Neuronal stem cell (in vitro differentiated cells): ENCODE measurements at regions not wholly inside any gene's neighbourhood (a gene's known extent, or its start where the extent isn't known, plus 50 kb on each side); places are given as distances from the start of the nearest gene placed in this dataset.

Source experiments
- DNase-seq: peaks from one replicate; pipeline ENCODE4 v3.0.0-alpha.2; 2013; ENCODE audit warnings: low spot score
- H2AFZ ChIP-seq: one replicate; pipeline ENCODE4 v1.6.1; 2013; ENCODE audit warnings: mild to moderate bottlenecking, low read length, inconsistent platforms
- H2AK5ac ChIP-seq: 2 replicates; pipeline ENCODE4 v1.6.1; 2013; ENCODE audit warnings: low read depth, mild to moderate bottlenecking, inconsistent platforms, low read length, moderate library complexity, mixed read lengths
- H2BK120ac ChIP-seq: 2 replicates; pipeline ENCODE4 v1.6.1; 2013; ENCODE audit warnings: low read depth, mild to moderate bottlenecking, inconsistent platforms, low read length, moderate library complexity, mixed read lengths
- H2BK12ac ChIP-seq: one replicate; pipeline ENCODE4 v1.6.1; 2013; ENCODE audit warnings: low read length, inconsistent platforms
- H2BK15ac ChIP-seq: 2 replicates; pipeline ENCODE4 v1.6.1; 2013; ENCODE audit warnings: mild to moderate bottlenecking, low read length, inconsistent platforms, mixed read lengths
- H2BK5ac ChIP-seq: one replicate; pipeline ENCODE4 v1.6.1; 2013; ENCODE audit warnings: inconsistent platforms, mild to moderate bottlenecking, low read length, moderate library complexity
- H3K14ac ChIP-seq: one replicate; pipeline ENCODE4 v1.6.1; 2013; ENCODE audit warnings: low read length, inconsistent platforms
- H3K18ac ChIP-seq: 2 replicates; pipeline ENCODE4 v1.6.1; 2013; ENCODE audit warnings: low read length, inconsistent platforms
- H3K23ac ChIP-seq: 2 replicates; pipeline ENCODE4 v1.6.1; 2013; ENCODE audit warnings: low read depth, mild to moderate bottlenecking, mixed read lengths, low read length, inconsistent platforms; ENCODE audit not compliant: poor library complexity
- H3K27ac ChIP-seq: replicated peaks from 3 replicates; pipeline ENCODE4 v1.5.1; 2013; ENCODE audit warnings: low read length, inconsistent platforms
- H3K27me3 ChIP-seq, 3 experiments: 2 replicates each; pipeline ENCODE4 v1.6.1; 2013; ENCODE audit warnings: low read length in 3 of 3, mild to moderate bottlenecking in 2 of 3, inconsistent platforms in 1 of 3, low read depth in 1 of 3, mixed read lengths in 1 of 3, moderate library complexity in 1 of 3; ENCODE audit not compliant: control insufficient read depth in 3 of 3, insufficient read depth in 3 of 3
- H3K36me3 ChIP-seq, 2 donors: replicated peaks in 1 of 2; 2 replicates each; pipeline ENCODE4 v1.6.1; 2013; ENCODE audit warnings: low read length in 2 of 2; ENCODE audit not compliant: control insufficient read depth in 2 of 2, insufficient read depth in 2 of 2
- H3K4ac ChIP-seq: 2 replicates; pipeline ENCODE4 v1.6.1; 2013; ENCODE audit warnings: inconsistent platforms, mild to moderate bottlenecking, low read length, moderate library complexity
- H3K4me1 ChIP-seq, 2 donors: 1 replicate in 1 of 2; 2 replicates in 1 of 2; pipeline ENCODE4 v1.6.1; 2013; ENCODE audit warnings: low read length in 2 of 2, low read depth in 1 of 2; ENCODE audit not compliant: control insufficient read depth in 2 of 2, insufficient read depth in 1 of 2
- H3K4me2 ChIP-seq: one replicate; pipeline ENCODE4 v1.6.1; 2013; ENCODE audit warnings: mild to moderate bottlenecking, low read length, inconsistent platforms; ENCODE audit not compliant: insufficient read depth, poor library complexity, severe bottlenecking
- H3K4me3 ChIP-seq, 2 donors: 2 replicates each; pipeline ENCODE4 v1.5.1; 2013; ENCODE audit warnings: low read length in 2 of 2, mild to moderate bottlenecking in 2 of 2, inconsistent platforms in 1 of 2, moderate library complexity in 1 of 2
- H3K79me1 ChIP-seq: one replicate; pipeline ENCODE4 v1.6.1; 2013; ENCODE audit warnings: low read depth, mild to moderate bottlenecking, inconsistent platforms, low read length, moderate library complexity
- H3K9ac ChIP-seq: one replicate; pipeline ENCODE4 v1.6.1; 2013; ENCODE audit warnings: mild to moderate bottlenecking, low read depth, low read length, inconsistent platforms; ENCODE audit not compliant: poor library complexity
- H3K9me3 ChIP-seq, 2 donors: replicated peaks in 1 of 2; 2 replicates each; pipeline versions ENCODE3 to v1.6.1; 2013; ENCODE audit warnings: low read length in 2 of 2, mild to moderate bottlenecking in 2 of 2, inconsistent platforms in 1 of 2, low read depth in 1 of 2, mixed read lengths in 1 of 2, moderate library complexity in 1 of 2; ENCODE audit not compliant: control insufficient read depth in 2 of 2, insufficient read depth in 1 of 2
- H4K8ac ChIP-seq: one replicate; pipeline ENCODE4 v1.6.1; 2013; ENCODE audit warnings: low read depth, mild to moderate bottlenecking, inconsistent platforms, low read length, moderate library complexity
- H4K91ac ChIP-seq: one replicate; pipeline ENCODE4 v1.6.1; 2013; ENCODE audit warnings: low read length, low read depth, mild to moderate bottlenecking, inconsistent platforms; ENCODE audit not compliant: poor library complexity
- WGBS, 2 donors: extraction: QIAGEN DNeasy Blood & Tissue Kit; methylation state at CpG; one replicate each; pipeline ENCODE4 v1.1.7; 2013; ENCODE audit warnings: missing lambda C conversion rate in 2 of 2, mixed read lengths in 1 of 2; ENCODE audit not compliant: insufficient read length in 2 of 2, insufficient replicate concordance in 1 of 2; ENCODE audit errors: extremely low coverage in 2 of 2; 5-methylcytosine and 5-hydroxymethylcytosine counted together

DNA sequence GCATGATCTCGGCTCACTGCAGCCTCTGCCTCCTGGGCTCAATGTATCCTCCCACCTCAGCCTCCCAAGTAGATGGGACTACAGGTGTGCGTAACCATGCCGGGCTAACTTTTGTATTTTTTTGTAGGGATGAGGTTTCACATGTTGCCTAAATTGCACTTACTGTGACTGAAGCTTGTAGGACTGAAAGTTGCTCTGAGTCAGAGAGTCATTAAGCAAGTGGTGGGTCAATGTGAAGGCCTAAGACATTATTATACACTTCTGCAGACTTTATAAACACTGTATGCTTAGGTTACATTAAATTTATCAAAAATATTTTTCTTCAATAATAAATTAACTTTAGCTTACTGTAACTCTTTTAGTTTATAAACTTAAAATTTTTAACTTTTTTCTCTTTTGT, 170.2 kb downstream of the FAT4 start:
- Histone ChIP-seq H4K8ac (no peak overlapping the region), H3K4me3 (no peak overlapping the region), H3K27ac (no peak overlapping the region), H3K36me3 (peaks cover 0 to 36% of the 10 kb centered on the region in 2 donors), H3K4me1 (no peaks in the 10 kb centered on the region), H2AFZ (no peak overlapping the region), H2AK5ac (no peak overlapping the region), H3K79me1 (no peaks in the 10 kb centered on the region), H3K27me3 (no peaks in the 10 kb centered on the region), H2BK12ac (no peak overlapping the region), H2BK120ac (no peak overlapping the region), H2BK15ac (no peak overlapping the region), H3K18ac (no peak overlapping the region), H3K4me2 (no peak overlapping the region), H3K9me3 (no peaks in the 10 kb centered on the region), H3K23ac (no peak overlapping the region), H3K9ac (no peak overlapping the region), H2BK5ac (no peak overlapping the region), H4K91ac (no peak overlapping the region), H3K14ac (no peak overlapping the region), H3K4ac (no peak overlapping the region)
- DNase-seq: no peak
- WGBS, 2 donors: no CpG with 5 or more reads among the region's 3 CpGs

GRCh38 chr4:125486351-125486750, 171.6 kb downstream of the FAT4 start:
- no peak overlapping the region for H2BK120ac ChIP-seq
- H3K79me1 ChIP-seq: no peaks in the 10 kb centered on the region
- H3K9ac ChIP-seq: no peak overlapping the region
- H3K4me1 ChIP-seq: no peaks in the 10 kb centered on the region
- no peak overlapping the region for H3K23ac ChIP-seq
- H2AK5ac ChIP-seq: no peak overlapping the region
- no peak overlapping the region for H2BK15ac ChIP-seq
- no peak overlapping the region for H3K27ac ChIP-seq
- H3K27me3 ChIP-seq: no peaks in the 10 kb centered on the region
- WGBS, 2 donors: no CpG with 5 or more reads among the region's 3 CpGs
- peaks cover 0 to 49% of the 10 kb centered on the region in 2 donors for H3K36me3 ChIP-seq
- H4K91ac ChIP-seq: no peak overlapping the region
- H2AFZ ChIP-seq: no peak overlapping the region
- H4K8ac ChIP-seq: no peak overlapping the region
- no peak overlapping the region for H3K4me3 ChIP-seq
- no peak overlapping the region for H3K18ac ChIP-seq
- no peak for DNase-seq
- H3K4me2 ChIP-seq: no peak overlapping the region
- no peak overlapping the region for H3K14ac ChIP-seq
- H2BK12ac ChIP-seq: no peak overlapping the region
- no peaks in the 10 kb centered on the region for H3K9me3 ChIP-seq
- no peak overlapping the region for H3K4ac ChIP-seq
- H2BK5ac ChIP-seq: no peak overlapping the region

GRCh38 chr4:125489952-125490690, 175.4 kb downstream of the FAT4 start:
- Histone ChIP-seq H4K91ac (peak overlapping the region; percentile 5), H3K36me3 (peaks cover 0 to 37% of the 10 kb centered on the region in 2 donors)

GRCh38 chr4:125492957-125493356, 178.2 kb downstream of the FAT4 start:
- WGBS, 2 donors: no CpG with 5 or more reads among the region's 1 CpG

More at GRCh38 chr4:125489952-125490690, 175.4 kb downstream of the FAT4 start:
- H3K79me1 ChIP-seq: no peaks in the 10 kb centered on the region
- no peak overlapping the region for H4K8ac ChIP-seq
- WGBS, 2 donors: no CpG with 5 or more reads among the region's 15 CpGs
- no peak for DNase-seq
- H3K4me3 ChIP-seq: peak overlapping the region in 1 of 2 donors; percentile 14
- H3K4me2 ChIP-seq: no peak overlapping the region
- no peak overlapping the region for H2BK15ac ChIP-seq
- H3K18ac ChIP-seq: no peak overlapping the region
- no peak overlapping the region for H2AFZ ChIP-seq
- peak overlapping the region; percentile 22 for H3K9ac ChIP-seq
- H3K27ac ChIP-seq: no peak overlapping the region
- no peak overlapping the region for H3K14ac ChIP-seq
- H3K23ac ChIP-seq: no peak overlapping the region
- H3K4ac ChIP-seq: no peak overlapping the region
- H2BK12ac ChIP-seq: no peak overlapping the region
- no peak overlapping the region for H2AK5ac ChIP-seq
- H3K4me1 ChIP-seq: no peaks in the 10 kb centered on the region
- H3K27me3 ChIP-seq: no peaks in the 10 kb centered on the region
- no peaks in the 10 kb centered on the region for H3K9me3 ChIP-seq
- H2BK120ac ChIP-seq: no peak overlapping the region
- H2BK5ac ChIP-seq: no peak overlapping the region

More at GRCh38 chr4:125492957-125493356, 178.2 kb downstream of the FAT4 start:
- Histone ChIP-seq H3K4me2 (no peak overlapping the region), H3K27me3 (no peaks in the 10 kb centered on the region), H2BK5ac (no peak overlapping the region), H3K4ac (no peak overlapping the region), H3K9ac (no peak overlapping the region), H3K14ac (no peak overlapping the region), H3K36me3 (peaks cover 0 to 24% of the 10 kb centered on the region in 2 donors), H3K4me1 (no peaks in the 10 kb centered on the region), H3K18ac (no peak overlapping the region), H3K9me3 (no peaks in the 10 kb centered on the region), H2BK12ac (no peak overlapping the region), H4K91ac (no peak overlapping the region), H2BK120ac (no peak overlapping the region), H3K79me1 (no peaks in the 10 kb centered on the region), H3K23ac (no peak overlapping the region), H2AFZ (no peak overlapping the region), H3K4me3 (no peak overlapping the region), H4K8ac (no peak overlapping the region), H2AK5ac (no peak overlapping the region), H3K27ac (no peak overlapping the region), H2BK15ac (no peak overlapping the region)
- no peak for DNase-seq
